Pancreas (tissue), 10 donors: ENCODE measurements at regions not wholly inside any gene's neighbourhood (a gene's known extent, or its start where the extent isn't known, plus 50 kb on each side); places are given as distances from the start of the nearest gene placed in this dataset.

Experiments used
- ATAC-seq, 4 donors: fragments of 200-7000 bp; cut with Tn5 transposase; one replicate each; pipeline versions ENCODE4 v1.8.0 to v1.9.1; 2020; ENCODE audit warnings: mild to moderate bottlenecking in 4 of 4, moderate library complexity in 4 of 4
- DNase-seq, 6 donors: peaks; one replicate each; pipeline ENCODE4 v3.0.0-alpha.2; 2020
- FAIRE-seq: peaks from 2 replicates; lab custom pipeline; 2012; peaks lifted over from hg19 to GRCh38; lab: Jason Lieb, UNC
- H3K27ac ChIP-seq, 4 donors: fragments of 200-600 bp; sonication (generic); 1 replicate in 3 of 4; 2 replicates in 1 of 4; pipeline versions ENCODE4 v1.5.0 to v1.8.0; 2020
- H3K27me3 ChIP-seq, 4 donors: fragments of 200-600 bp; one replicate each; pipeline ENCODE4 v1.8.0; 2021
- H3K36me3 ChIP-seq, 3 donors: fragments of 200-600 bp; sonication (generic) in 1 of 3; one replicate each; pipeline versions ENCODE4 v1.5.0 to v1.8.0; 2020 to 2021
- H3K4me1 ChIP-seq, 3 donors: fragments of 200-600 bp; one replicate each; pipeline ENCODE4 v1.8.0; 2021
- H3K4me3 ChIP-seq, 4 donors: fragments of 200-600 bp; sonication (generic) in 2 of 4; one replicate each; pipeline versions ENCODE4 v1.5.0 to v1.8.0; 2020 to 2021
- H3K9me3 ChIP-seq, 4 donors: fragments of 200-600 bp; one replicate each; pipeline ENCODE4 v1.8.0; 2021
- CTCF ChIP-seq, 4 donors: fragments of 200-600 bp; sonication (generic) in 3 of 4; IDR thresholded peaks; one replicate each; pipeline versions ENCODE4 v1.5.0 to v1.8.0; 2021; ENCODE audit warnings: antibody characterized with exemption in 4 of 4
- whole genome bisulfite sequencing, 2 donors: extraction: QIAGEN DNeasy Blood & Tissue Kit; methylation state at CpG; one replicate each; pipeline ENCODE4 v1.1.7; 2013; 5-methylcytosine and 5-hydroxymethylcytosine counted together
- intact Hi-C, 3 donors: fragments of 100-400 bp; cut with DNase I; formaldehyde crosslinking; loops; one replicate each; pipeline versions ENCODE4 v1.11.1 to v1.14.2; 2022
- donor health status: healthy with polysubstance abuse.
- donor health status: DM: no; HTN: no; CAD: no; lungs with moderate emphysema.
- donor health status: DM: no; HTN: no; CAD: no.
- donor health status: control.
- donor health status: control.
- donor health status: Bipolar disorder and iron deficiency.
- donor health status: DM: yes; HTN: yes; CAD: no.
- donor health status: DM: no; HTN: no; CAD: no.
- donor health status: DM: no; HTN: no; CAD: no.
- donor health status: DM: yes; HTN: yes; CAD: no.

GRCh38 chr1:175833951-175834350 is 90.6 kb upstream of the TNR start:
- no peak overlapping the region for H3K4me3 ChIP-seq
- no peak for TF ChIP-seq CTCF (IDR thresholded peaks at IDR 0.05)
- H3K36me3 ChIP-seq, result no peaks in the 10 kb centered on the region
- WGBS, 2 donors, result 57 to 71% methylated on average over 3 of the region's 3 CpGs
- H3K27me3 ChIP-seq, result no peaks in the 10 kb centered on the region
- H3K4me1 ChIP-seq, result no peaks in the 10 kb centered on the region
- no peaks in the 10 kb centered on the region for H3K9me3 ChIP-seq
- intact Hi-C loops, result no loop called here
- DNase-seq (no peak), ATAC-seq (no peak), FAIRE-seq (no peak)
- no peak overlapping the region for H3K27ac ChIP-seq

DNA sequence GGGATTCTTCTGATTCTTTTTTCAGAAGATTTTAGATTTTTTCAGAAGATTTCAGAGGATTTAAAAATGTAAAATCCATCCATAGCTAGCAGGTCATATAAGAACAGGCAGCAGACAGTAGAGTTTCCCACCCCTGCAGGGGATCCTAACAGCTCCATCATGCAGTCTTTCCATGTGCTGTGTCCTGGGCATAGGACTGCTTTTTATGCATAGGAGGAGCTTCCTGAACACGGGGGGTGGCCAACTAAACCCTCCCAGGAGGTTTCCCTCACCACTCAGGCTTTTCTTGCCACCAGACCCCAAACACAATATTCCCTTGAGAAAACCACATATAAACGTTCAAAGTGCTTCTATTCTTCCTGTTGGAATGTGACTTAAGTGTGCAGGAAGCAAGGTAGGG is 90.1 kb upstream of the TNR start:
- intact Hi-C loops, result no loop called here
- DNase-seq, result no peak
- Histone ChIP-seq H3K9me3 (no peaks in the 10 kb centered on the region), H3K4me3 (no peak overlapping the region), H3K27me3 (no peaks in the 10 kb centered on the region), H3K4me1 (no peaks in the 10 kb centered on the region), H3K27ac (no peak overlapping the region), H3K36me3 (no peaks in the 10 kb centered on the region)
- no peak for TF ChIP-seq CTCF (IDR thresholded peaks at IDR 0.05)
- ATAC-seq, result no peak
- no peak for FAIRE-seq
- 19 to 25% methylated on average over 2 of the region's 2 CpGs for WGBS, 2 donors

GRCh38 chr1:175830500-175830899 is 87.1 kb upstream of the TNR start:
- no peaks in the 10 kb centered on the region for H3K4me1 ChIP-seq
- no peaks in the 10 kb centered on the region for H3K36me3 ChIP-seq
- no peak for TF ChIP-seq CTCF (IDR thresholded peaks at IDR 0.05)
- intact Hi-C loops, result no loop called here
- FAIRE-seq, result no peak
- H3K27ac ChIP-seq, result no peak overlapping the region
- no peak for DNase-seq
- H3K4me3 ChIP-seq, result no peak overlapping the region
- no peaks in the 10 kb centered on the region for H3K27me3 ChIP-seq
- ATAC-seq, result no peak
- no peaks in the 10 kb centered on the region for H3K9me3 ChIP-seq

GRCh38 chr1:175829845-175830244 is 86.5 kb upstream of the TNR start:
- WGBS, 2 donors, result 97 to 100% methylated on average over 1 of the region's 1 CpG
- ATAC-seq (no peak), DNase-seq (no peak), FAIRE-seq (no peak)
- Histone ChIP-seq H3K27me3 (no peaks in the 10 kb centered on the region), H3K4me3 (no peak overlapping the region), H3K36me3 (no peaks in the 10 kb centered on the region), H3K27ac (no peak overlapping the region), H3K9me3 (no peaks in the 10 kb centered on the region), H3K4me1 (no peaks in the 10 kb centered on the region)
- TF ChIP-seq CTCF (IDR thresholded peaks at IDR 0.05), result no peak
- intact Hi-C loops, result loop anchor here in 1 of 3 donors (10.0 kb wide), 1 partner anchor 345 kb away; no protein-coding TSS in a partner anchor

DNA sequence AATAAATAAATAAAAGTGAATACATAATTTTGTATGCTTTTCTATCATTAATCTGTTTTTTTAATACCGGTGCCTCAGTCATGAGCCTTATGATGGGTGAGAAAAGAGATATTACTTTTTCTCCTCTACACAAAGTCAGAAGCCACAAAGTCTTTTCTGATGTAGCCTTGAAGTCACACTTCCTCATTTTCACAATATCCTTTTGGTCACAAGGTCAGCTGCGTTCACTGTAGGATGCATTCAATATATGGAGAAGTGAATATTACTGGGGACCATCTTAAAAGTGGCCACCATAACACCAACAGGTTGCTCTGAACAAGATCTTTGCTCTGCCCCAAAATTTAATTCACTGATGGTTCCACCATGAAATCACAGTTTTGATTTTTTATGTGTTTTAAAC is 83.3 kb upstream of the TNR start:
- H3K36me3 ChIP-seq, result no peaks in the 10 kb centered on the region
- intact Hi-C loops, result loop anchor here in 1 of 3 donors (10.0 kb wide), 1 partner anchor 342 kb away; no protein-coding TSS in a partner anchor
- no peaks in the 10 kb centered on the region for H3K9me3 ChIP-seq
- H3K27ac ChIP-seq, result no peak overlapping the region
- FAIRE-seq (no peak), DNase-seq (no peak), ATAC-seq (peak in 1 of 4 donors; percentile 42)
- 89 to 95% methylated on average over 2 of the region's 2 CpGs for WGBS, 2 donors
- no peaks in the 10 kb centered on the region for H3K27me3 ChIP-seq
- no peak for TF ChIP-seq CTCF (IDR thresholded peaks at IDR 0.05)
- H3K4me3 ChIP-seq, result no peak overlapping the region
- H3K4me1 ChIP-seq, result no peaks in the 10 kb centered on the region
